ENCODE measurements at regions not wholly inside any gene's neighbourhood (a gene's known extent, or its start where the extent isn't known, plus 50 kb on each side); places are given as distances from the start of the nearest gene placed in this dataset.

DNA sequence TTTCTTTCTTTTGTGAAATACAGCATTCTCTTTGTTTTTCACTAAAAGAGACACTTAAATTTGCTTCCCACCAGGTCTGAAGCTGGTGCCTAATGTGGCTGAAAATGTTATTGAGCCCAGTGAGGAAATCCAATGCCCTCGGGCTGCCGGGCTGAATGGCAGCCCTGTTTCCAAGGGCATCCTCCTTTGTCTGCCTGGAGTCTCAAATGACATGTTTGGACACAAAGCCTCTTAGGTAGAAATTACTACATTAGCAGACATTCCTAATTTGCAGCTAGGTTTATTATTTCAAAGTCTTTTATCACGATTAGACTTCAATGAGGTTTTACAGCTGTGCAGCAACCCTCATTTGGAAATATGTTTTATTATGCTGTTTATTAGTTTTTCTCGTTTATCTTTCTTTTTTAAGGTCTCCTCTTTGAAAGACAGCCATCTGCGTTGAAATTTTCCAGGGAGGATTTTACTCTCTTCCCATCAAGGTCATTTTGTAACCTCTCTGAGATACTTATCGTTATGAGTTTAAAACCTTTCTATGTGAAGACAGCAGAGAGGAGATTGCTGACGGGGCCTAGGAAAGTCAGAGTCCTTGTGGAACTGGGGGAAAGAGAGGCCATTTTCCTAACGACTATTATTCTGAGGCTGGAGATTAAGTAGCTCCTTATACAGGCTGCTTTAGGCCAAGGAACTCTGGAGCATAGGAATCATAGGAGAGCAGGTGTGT, 59.0 kb upstream of the ZNF532 start:
- dilution Hi-C loops (cut with MboI; ENCODE audit: extremely low pct_ligation_motif_present, low sequenced_read_pairs), result no loop called here
- H2AFZ ChIP-seq (ENCODE audit: control insufficient read depth, low read length), result no peak overlapping the region
- H3K36me3 ChIP-seq (ENCODE audit: control insufficient read depth in 2 of 2, extremely low read depth in 1 of 2, insufficient read depth in 2 of 2, low read length in 2 of 2), result no peaks in the 10 kb centered on the region

DNA sequence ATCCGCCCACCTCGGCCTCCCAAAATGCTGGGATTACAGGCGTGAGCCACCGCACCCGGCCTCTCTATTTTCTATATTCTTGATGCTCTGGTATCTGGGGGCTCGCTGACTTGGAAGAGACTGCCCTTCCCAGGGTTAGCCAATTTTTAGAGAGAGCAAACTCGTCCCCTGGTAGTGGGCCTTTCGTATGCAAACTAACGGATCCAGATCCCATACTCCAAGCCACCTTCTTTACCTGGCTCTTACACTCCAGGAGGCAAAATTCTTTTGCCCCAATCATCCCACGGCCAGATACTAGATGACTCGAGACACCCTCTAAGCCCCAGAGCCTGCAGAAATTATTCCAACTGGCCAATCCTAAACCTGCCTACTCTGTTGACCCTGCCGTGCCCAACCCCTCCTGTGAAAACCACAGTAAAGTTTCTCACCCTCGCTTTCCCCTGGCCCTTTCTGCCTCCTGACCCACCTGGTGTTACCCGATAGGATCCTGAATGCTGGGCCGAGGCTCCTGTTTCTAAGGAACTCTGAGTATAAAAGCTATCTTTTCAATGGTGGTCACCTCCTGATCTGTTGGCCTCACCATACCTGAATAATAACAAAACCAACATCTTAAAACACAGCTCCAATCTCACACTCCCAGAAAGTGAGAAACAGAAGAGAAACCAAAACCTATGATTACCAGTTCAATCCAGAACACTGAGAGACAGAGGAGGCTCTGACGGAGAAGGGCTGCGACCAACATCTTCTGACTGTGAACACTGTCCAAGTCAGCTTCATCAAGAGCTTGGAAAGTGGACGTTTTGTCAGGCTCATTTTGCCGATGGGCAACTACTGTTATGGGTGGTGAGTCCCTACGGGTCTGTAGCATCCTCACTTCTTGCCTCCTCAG, 57.6 kb upstream of the ZNF532 start:
- dilution Hi-C loops (cut with MboI; ENCODE audit: extremely low pct_ligation_motif_present, low sequenced_read_pairs), result no loop called here
- Histone ChIP-seq H4K20me1 (ENCODE audit: control insufficient read depth, extremely low read depth, insufficient read depth, low read length) (no peaks in the 10 kb centered on the region), H3K9me1 (ENCODE audit: control insufficient read depth, extremely low read depth, insufficient read depth, low read length) (no peaks in the 10 kb centered on the region), H3K79me2 (ENCODE audit: control insufficient read depth, insufficient read depth, low read length) (no peaks in the 10 kb centered on the region), H3K4me1 (ENCODE audit: control insufficient read depth, extremely low read depth, insufficient read depth, low read length) (peaks cover 8% of the 10 kb centered on the region), H2AFZ (ENCODE audit: control insufficient read depth, low read length) (no peak overlapping the region), H3K27me3 (ENCODE audit: control insufficient read depth, extremely low read depth, insufficient read depth, low read length) (no peaks in the 10 kb centered on the region), H3K4me3 (ENCODE audit: control insufficient read depth in 2 of 3, extremely low read depth in 1 of 3, insufficient read depth in 2 of 3, low read depth in 1 of 3, low read length in 3 of 3) (no peak overlapping the region), H3K27ac (ENCODE audit: control insufficient read depth, insufficient read depth, low read length) (no peak overlapping the region), H3K9me3 (ENCODE audit: control insufficient read depth, low read depth, low read length) (no peaks in the 10 kb centered on the region), H3K9ac (ENCODE audit: control insufficient read depth, extremely low read depth, insufficient read depth, low read length) (no peak overlapping the region), H3K36me3 (ENCODE audit: control insufficient read depth in 2 of 2, extremely low read depth in 1 of 2, insufficient read depth in 2 of 2, low read length in 2 of 2) (no peaks in the 10 kb centered on the region), H3K4me2 (ENCODE audit: control insufficient read depth, extremely low read depth, insufficient read depth, low read depth, low read length) (no peak overlapping the region)
- TF ChIP-seq, protein P1, sequence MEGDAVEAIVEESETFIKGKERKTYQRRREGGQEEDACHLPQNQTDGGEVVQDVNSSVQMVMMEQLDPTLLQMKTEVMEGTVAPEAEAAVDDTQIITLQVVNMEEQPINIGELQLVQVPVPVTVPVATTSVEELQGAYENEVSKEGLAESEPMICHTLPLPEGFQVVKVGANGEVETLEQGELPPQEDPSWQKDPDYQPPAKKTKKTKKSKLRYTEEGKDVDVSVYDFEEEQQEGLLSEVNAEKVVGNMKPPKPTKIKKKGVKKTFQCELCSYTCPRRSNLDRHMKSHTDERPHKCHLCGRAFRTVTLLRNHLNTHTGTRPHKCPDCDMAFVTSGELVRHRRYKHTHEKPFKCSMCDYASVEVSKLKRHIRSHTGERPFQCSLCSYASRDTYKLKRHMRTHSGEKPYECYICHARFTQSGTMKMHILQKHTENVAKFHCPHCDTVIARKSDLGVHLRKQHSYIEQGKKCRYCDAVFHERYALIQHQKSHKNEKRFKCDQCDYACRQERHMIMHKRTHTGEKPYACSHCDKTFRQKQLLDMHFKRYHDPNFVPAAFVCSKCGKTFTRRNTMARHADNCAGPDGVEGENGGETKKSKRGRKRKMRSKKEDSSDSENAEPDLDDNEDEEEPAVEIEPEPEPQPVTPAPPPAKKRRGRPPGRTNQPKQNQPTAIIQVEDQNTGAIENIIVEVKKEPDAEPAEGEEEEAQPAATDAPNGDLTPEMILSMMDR (optimal IDR thresholded peaks at IDR 0.05 in 1 of 3, IDR thresholded peaks at IDR 0.05 in 1 of 3, conservative IDR thresholded peaks at IDR 0.05 in 1 of 3; ENCODE audit: extremely low read depth in 1 of 3, insufficient read depth in 2 of 3, low read length in 3 of 3), result no peak
- no peak for TF ChIP-seq EZH2 (IDR thresholded peaks at IDR 0.05; ENCODE audit: low read length)
- FAIRE-seq (no peak), DNase-seq (ENCODE audit: low read depth, low spot score) (no peak)

More for the DNA sequence above, 59.0 kb upstream of the ZNF532 start:
- Histone ChIP-seq H3K79me2 (ENCODE audit: control insufficient read depth, insufficient read depth, low read length) (no peaks in the 10 kb centered on the region), H3K4me3 (ENCODE audit: control insufficient read depth in 2 of 3, extremely low read depth in 1 of 3, insufficient read depth in 2 of 3, low read depth in 1 of 3, low read length in 3 of 3) (no peak overlapping the region), H3K4me2 (ENCODE audit: control insufficient read depth, extremely low read depth, insufficient read depth, low read depth, low read length) (peak overlapping the region; percentile 3), H3K27ac (ENCODE audit: control insufficient read depth, insufficient read depth, low read length) (no peak overlapping the region), H4K20me1 (ENCODE audit: control insufficient read depth, extremely low read depth, insufficient read depth, low read length) (no peaks in the 10 kb centered on the region), H3K4me1 (ENCODE audit: control insufficient read depth, extremely low read depth, insufficient read depth, low read length) (peaks cover 15% of the 10 kb centered on the region), H3K9me3 (ENCODE audit: control insufficient read depth, low read depth, low read length) (no peaks in the 10 kb centered on the region), H3K27me3 (ENCODE audit: control insufficient read depth, extremely low read depth, insufficient read depth, low read length) (no peaks in the 10 kb centered on the region), H3K9me1 (ENCODE audit: control insufficient read depth, extremely low read depth, insufficient read depth, low read length) (no peaks in the 10 kb centered on the region), H3K9ac (ENCODE audit: control insufficient read depth, extremely low read depth, insufficient read depth, low read length) (no peak overlapping the region)
- TF ChIP-seq, protein P1 (optimal IDR thresholded peaks at IDR 0.05 in 1 of 3, IDR thresholded peaks at IDR 0.05 in 1 of 3, conservative IDR thresholded peaks at IDR 0.05 in 1 of 3; ENCODE audit: extremely low read depth in 1 of 3, insufficient read depth in 2 of 3, low read length in 3 of 3), result no peak
- TF ChIP-seq EZH2 (IDR thresholded peaks at IDR 0.05; ENCODE audit: low read length), result no peak
- DNase-seq (ENCODE audit: low read depth, low spot score), result no peak
- peak; percentile 43 for FAIRE-seq

All from keratinocyte (primary cell).